Neuronal stem cell (in vitro differentiated cells): ENCODE measurements at regions not wholly inside any gene's neighbourhood (a gene's known extent, or its start where the extent isn't known, plus 50 kb on each side); places are given as distances from the start of the nearest gene placed in this dataset.

ENCODE experiments used
- DNase-seq: peaks from one replicate; pipeline ENCODE4 v3.0.0-alpha.2; 2013; ENCODE audit warnings: low spot score
- H2AFZ ChIP-seq: one replicate; pipeline ENCODE4 v1.6.1; 2013; ENCODE audit warnings: mild to moderate bottlenecking, low read length, inconsistent platforms
- H2AK5ac ChIP-seq: 2 replicates; pipeline ENCODE4 v1.6.1; 2013; ENCODE audit warnings: low read depth, mild to moderate bottlenecking, inconsistent platforms, low read length, moderate library complexity, mixed read lengths
- H2BK120ac ChIP-seq: 2 replicates; pipeline ENCODE4 v1.6.1; 2013; ENCODE audit warnings: low read depth, mild to moderate bottlenecking, inconsistent platforms, low read length, moderate library complexity, mixed read lengths
- H2BK12ac ChIP-seq: one replicate; pipeline ENCODE4 v1.6.1; 2013; ENCODE audit warnings: low read length, inconsistent platforms
- H2BK15ac ChIP-seq: 2 replicates; pipeline ENCODE4 v1.6.1; 2013; ENCODE audit warnings: mild to moderate bottlenecking, low read length, inconsistent platforms, mixed read lengths
- H2BK5ac ChIP-seq: one replicate; pipeline ENCODE4 v1.6.1; 2013; ENCODE audit warnings: inconsistent platforms, mild to moderate bottlenecking, low read length, moderate library complexity
- H3K14ac ChIP-seq: one replicate; pipeline ENCODE4 v1.6.1; 2013; ENCODE audit warnings: low read length, inconsistent platforms
- H3K18ac ChIP-seq: 2 replicates; pipeline ENCODE4 v1.6.1; 2013; ENCODE audit warnings: low read length, inconsistent platforms
- H3K23ac ChIP-seq: 2 replicates; pipeline ENCODE4 v1.6.1; 2013; ENCODE audit warnings: low read depth, mild to moderate bottlenecking, mixed read lengths, low read length, inconsistent platforms; ENCODE audit not compliant: poor library complexity
- H3K27ac ChIP-seq: replicated peaks from 3 replicates; pipeline ENCODE4 v1.5.1; 2013; ENCODE audit warnings: low read length, inconsistent platforms
- H3K27me3 ChIP-seq, 3 experiments: 2 replicates each; pipeline ENCODE4 v1.6.1; 2013; ENCODE audit warnings: low read length in 3 of 3, mild to moderate bottlenecking in 2 of 3, inconsistent platforms in 1 of 3, low read depth in 1 of 3, mixed read lengths in 1 of 3, moderate library complexity in 1 of 3; ENCODE audit not compliant: control insufficient read depth in 3 of 3, insufficient read depth in 3 of 3
- H3K36me3 ChIP-seq, 2 donors: replicated peaks in 1 of 2; 2 replicates each; pipeline ENCODE4 v1.6.1; 2013; ENCODE audit warnings: low read length in 2 of 2; ENCODE audit not compliant: control insufficient read depth in 2 of 2, insufficient read depth in 2 of 2
- H3K4ac ChIP-seq: 2 replicates; pipeline ENCODE4 v1.6.1; 2013; ENCODE audit warnings: inconsistent platforms, mild to moderate bottlenecking, low read length, moderate library complexity
- H3K4me1 ChIP-seq, 2 donors: 1 replicate in 1 of 2; 2 replicates in 1 of 2; pipeline ENCODE4 v1.6.1; 2013; ENCODE audit warnings: low read length in 2 of 2, low read depth in 1 of 2; ENCODE audit not compliant: control insufficient read depth in 2 of 2, insufficient read depth in 1 of 2
- H3K4me2 ChIP-seq: one replicate; pipeline ENCODE4 v1.6.1; 2013; ENCODE audit warnings: mild to moderate bottlenecking, low read length, inconsistent platforms; ENCODE audit not compliant: insufficient read depth, poor library complexity, severe bottlenecking
- H3K4me3 ChIP-seq, 2 donors: 2 replicates each; pipeline ENCODE4 v1.5.1; 2013; ENCODE audit warnings: low read length in 2 of 2, mild to moderate bottlenecking in 2 of 2, inconsistent platforms in 1 of 2, moderate library complexity in 1 of 2
- H3K79me1 ChIP-seq: one replicate; pipeline ENCODE4 v1.6.1; 2013; ENCODE audit warnings: low read depth, mild to moderate bottlenecking, inconsistent platforms, low read length, moderate library complexity
- H3K9ac ChIP-seq: one replicate; pipeline ENCODE4 v1.6.1; 2013; ENCODE audit warnings: mild to moderate bottlenecking, low read depth, low read length, inconsistent platforms; ENCODE audit not compliant: poor library complexity
- H3K9me3 ChIP-seq, 2 donors: replicated peaks in 1 of 2; 2 replicates each; pipeline versions ENCODE3 to v1.6.1; 2013; ENCODE audit warnings: low read length in 2 of 2, mild to moderate bottlenecking in 2 of 2, inconsistent platforms in 1 of 2, low read depth in 1 of 2, mixed read lengths in 1 of 2, moderate library complexity in 1 of 2; ENCODE audit not compliant: control insufficient read depth in 2 of 2, insufficient read depth in 1 of 2
- H4K8ac ChIP-seq: one replicate; pipeline ENCODE4 v1.6.1; 2013; ENCODE audit warnings: low read depth, mild to moderate bottlenecking, inconsistent platforms, low read length, moderate library complexity
- H4K91ac ChIP-seq: one replicate; pipeline ENCODE4 v1.6.1; 2013; ENCODE audit warnings: low read length, low read depth, mild to moderate bottlenecking, inconsistent platforms; ENCODE audit not compliant: poor library complexity
- WGBS, 2 donors: extraction: QIAGEN DNeasy Blood & Tissue Kit; methylation state at CpG; one replicate each; pipeline ENCODE4 v1.1.7; 2013; ENCODE audit warnings: missing lambda C conversion rate in 2 of 2, mixed read lengths in 1 of 2; ENCODE audit not compliant: insufficient read length in 2 of 2, insufficient replicate concordance in 1 of 2; ENCODE audit errors: extremely low coverage in 2 of 2; 5-methylcytosine and 5-hydroxymethylcytosine counted together

GRCh38 chr1:118615066-118615465, 373.1 kb downstream of the TBX15 start:
- H4K91ac ChIP-seq: no peak overlapping the region
- no peak overlapping the region for H3K4me3 ChIP-seq
- H3K4ac ChIP-seq: no peak overlapping the region
- H2AK5ac ChIP-seq: no peak overlapping the region
- H3K14ac ChIP-seq: no peak overlapping the region
- H2AFZ ChIP-seq: no peak overlapping the region
- no peak overlapping the region for H4K8ac ChIP-seq
- H3K4me2 ChIP-seq: no peak overlapping the region
- H3K4me1 ChIP-seq: no peaks in the 10 kb centered on the region
- H2BK5ac ChIP-seq: no peak overlapping the region
- no peaks in the 10 kb centered on the region for H3K36me3 ChIP-seq
- no peak overlapping the region for H3K9ac ChIP-seq
- H3K79me1 ChIP-seq: no peaks in the 10 kb centered on the region
- no CpG with 5 or more reads among the region's 2 CpGs for WGBS, 2 donors
- H2BK120ac ChIP-seq: no peak overlapping the region
- H3K9me3 ChIP-seq: no peaks in the 10 kb centered on the region
- DNase-seq: no peak
- no peak overlapping the region for H2BK15ac ChIP-seq
- H3K27ac ChIP-seq: no peak overlapping the region
- H3K18ac ChIP-seq: no peak overlapping the region
- H3K23ac ChIP-seq: no peak overlapping the region
- H3K27me3 ChIP-seq: no peaks in the 10 kb centered on the region
- H2BK12ac ChIP-seq: no peak overlapping the region

DNA sequence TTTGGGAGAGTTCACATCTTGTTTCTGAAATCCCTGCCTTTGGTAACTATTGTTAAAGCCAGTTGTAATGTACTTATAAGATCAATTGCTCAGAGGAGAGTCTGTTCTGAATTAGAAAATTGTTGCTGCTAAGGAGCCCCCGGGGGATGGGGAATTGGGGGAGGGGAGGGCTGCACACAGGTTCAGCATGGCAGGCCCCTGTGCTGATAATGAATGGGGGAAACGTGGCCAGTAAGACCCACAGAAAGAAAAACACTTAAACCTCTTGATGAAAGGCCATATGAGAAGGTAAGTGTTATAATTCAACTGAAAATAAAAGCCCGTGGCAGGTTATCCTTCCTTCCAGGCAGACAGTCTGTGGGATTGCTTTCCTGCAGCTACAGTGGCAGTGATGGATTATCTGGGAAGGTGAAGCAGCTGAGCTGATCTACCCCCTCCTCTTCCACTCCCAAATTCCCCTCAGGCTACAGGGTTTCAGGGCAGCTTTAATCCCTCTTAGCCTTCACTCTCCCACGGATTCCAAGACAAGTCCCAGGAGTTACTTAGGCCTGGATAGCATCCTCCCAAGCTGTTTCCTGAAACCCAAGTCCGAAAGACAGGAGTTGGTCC, 398.8 kb downstream of the TBX15 start:
- Histone ChIP-seq H2AK5ac (no peak overlapping the region), H2BK12ac (no peak overlapping the region), H2BK5ac (no peak overlapping the region), H3K18ac (no peak overlapping the region), H3K27ac (no peak overlapping the region), H2AFZ (no peak overlapping the region), H3K14ac (no peak overlapping the region), H3K79me1 (no peaks in the 10 kb centered on the region), H3K4me1 (no peaks in the 10 kb centered on the region), H2BK15ac (no peak overlapping the region), H4K8ac (no peak overlapping the region), H3K4ac (no peak overlapping the region), H3K4me2 (no peak overlapping the region), H2BK120ac (no peak overlapping the region), H3K4me3 (no peak overlapping the region), H3K9me3 (no peaks in the 10 kb centered on the region), H4K91ac (no peak overlapping the region), H3K27me3 (no peaks in the 10 kb centered on the region), H3K36me3 (no peaks in the 10 kb centered on the region), H3K23ac (no peak overlapping the region), H3K9ac (no peak overlapping the region)
- no peak for DNase-seq
- WGBS, 2 donors: no CpG with 5 or more reads among the region's 5 CpGs

- no peaks in the 10 kb centered on the region for H3K79me1 ChIP-seq
- H4K8ac ChIP-seq: no peak overlapping the region
- no peak for DNase-seq
- no peaks in the 10 kb centered on the region for H3K4me1 ChIP-seq
- no peak overlapping the region for H3K9ac ChIP-seq
- no peak overlapping the region for H2BK120ac ChIP-seq
- H2BK5ac ChIP-seq: no peak overlapping the region
- no peak overlapping the region for H2AK5ac ChIP-seq
- no peaks in the 10 kb centered on the region for H3K27me3 ChIP-seq
- no peak overlapping the region for H4K91ac ChIP-seq
- H2AFZ ChIP-seq: no peak overlapping the region
- no peak overlapping the region for H2BK12ac ChIP-seq
- no peak overlapping the region for H3K18ac ChIP-seq
- no peaks in the 10 kb centered on the region for H3K9me3 ChIP-seq
- H3K4me3 ChIP-seq: no peak overlapping the region
- no peak overlapping the region for H3K14ac ChIP-seq
- H3K23ac ChIP-seq: no peak overlapping the region
- no peak overlapping the region for H3K4me2 ChIP-seq
- H3K27ac ChIP-seq: no peak overlapping the region
- no peaks in the 10 kb centered on the region for H3K36me3 ChIP-seq
- no peak overlapping the region for H3K4ac ChIP-seq
- H2BK15ac ChIP-seq: no peak overlapping the region
These were observed 399.6 kb downstream of the TBX15 start for GRCh38 chr1:118588566-118588965.

- Histone ChIP-seq H3K4me2 (no peak overlapping the region), H3K27me3 (no peaks in the 10 kb centered on the region), H3K23ac (no peak overlapping the region), H3K4me3 (no peak overlapping the region), H3K9me3 (no peaks in the 10 kb centered on the region), H3K27ac (no peak overlapping the region), H3K4me1 (no peaks in the 10 kb centered on the region), H3K36me3 (no peaks in the 10 kb centered on the region), H3K18ac (no peak overlapping the region), H2BK15ac (no peak overlapping the region), H3K14ac (no peak overlapping the region), H3K79me1 (no peaks in the 10 kb centered on the region), H2AFZ (no peak overlapping the region), H4K8ac (no peak overlapping the region), H3K9ac (no peak overlapping the region), H3K4ac (no peak overlapping the region), H2BK120ac (no peak overlapping the region), H2AK5ac (no peak overlapping the region), H2BK5ac (no peak overlapping the region), H2BK12ac (no peak overlapping the region), H4K91ac (no peak overlapping the region)
- DNase-seq: no peak
These were observed 393.2 kb upstream of the SPAG17 start for GRCh38 chr1:118578276-118578675.
